ENCODE measurements at regions not wholly inside any gene's neighbourhood (a gene's known extent, or its start where the extent isn't known, plus 50 kb on each side); places are given as distances from the start of the nearest gene placed in this dataset.
"Not testable (repeated sequence)": the region's sequence is repeated elsewhere in the genome, so short reads cannot be mapped to it uniquely, and the experiment has no call there.

GRCh38 chr9:89695441-89695891 lies 90.7 kb downstream of the GADD45G start:
- in situ Hi-C loops (cut with HindIII; ENCODE audit: low sequenced_read_pairs): no loop called here

GRCh38 chr9:89695979-89696378 lies 91.2 kb downstream of the GADD45G start:
- in situ Hi-C loops (cut with HindIII; ENCODE audit: low sequenced_read_pairs): not testable (repeated sequence)

- in situ Hi-C loops (cut with HindIII; ENCODE audit: low sequenced_read_pairs): no loop called here
These were observed 92.0 kb downstream of the GADD45G start for GRCh38 chr9:89696780-89697179.

GRCh38 chr9:89697553-89697952 lies 92.7 kb downstream of the GADD45G start:
- in situ Hi-C loops (cut with HindIII; ENCODE audit: low sequenced_read_pairs): no loop called here

- in situ Hi-C loops (cut with HindIII; ENCODE audit: low sequenced_read_pairs): no loop called here
These were observed 93.7 kb downstream of the GADD45G start for GRCh38 chr9:89698411-89699005.

- in situ Hi-C loops (cut with HindIII; ENCODE audit: low sequenced_read_pairs): no loop called here
These were observed 94.8 kb downstream of the GADD45G start for GRCh38 chr9:89699646-89700045.

- in situ Hi-C loops (cut with HindIII; ENCODE audit: low sequenced_read_pairs): no loop called here
These were observed 96.5 kb downstream of the GADD45G start for GRCh38 chr9:89701221-89701798.

GRCh38 chr9:89702401-89702800 lies 97.6 kb downstream of the GADD45G start:
- in situ Hi-C loops (cut with HindIII; ENCODE audit: low sequenced_read_pairs): no loop called here

- in situ Hi-C loops (cut with HindIII; ENCODE audit: low sequenced_read_pairs): no loop called here
These were observed 100.8 kb downstream of the GADD45G start for GRCh38 chr9:89705651-89706050.

GRCh38 chr9:89706086-89706485 lies 101.3 kb downstream of the GADD45G start:
- in situ Hi-C loops (cut with HindIII; ENCODE audit: low sequenced_read_pairs): no loop called here

- in situ Hi-C loops (cut with HindIII; ENCODE audit: low sequenced_read_pairs): no loop called here
These were observed 101.9 kb downstream of the GADD45G start for GRCh38 chr9:89706731-89707191.

- in situ Hi-C loops (cut with HindIII; ENCODE audit: low sequenced_read_pairs): loop anchor here (5.0 kb wide), 1 partner anchor 102 kb away; no protein-coding TSS in a partner anchor
These were observed 105.9 kb downstream of the GADD45G start for GRCh38 chr9:89710697-89711096.

GRCh38 chr9:89711866-89712265 lies 107.1 kb downstream of the GADD45G start:
- in situ Hi-C loops (cut with HindIII; ENCODE audit: low sequenced_read_pairs): loop anchor here (5.0 kb wide), 1 partner anchor 100 kb away; no protein-coding TSS in a partner anchor

GRCh38 chr9:89712283-89712682 lies 107.5 kb downstream of the GADD45G start:
- in situ Hi-C loops (cut with HindIII; ENCODE audit: low sequenced_read_pairs): loop anchor here (5.0 kb wide), 1 partner anchor 100 kb away; no protein-coding TSS in a partner anchor

GRCh38 chr9:89714321-89714720 lies 109.5 kb downstream of the GADD45G start:
- in situ Hi-C loops (cut with HindIII; ENCODE audit: low sequenced_read_pairs): loop anchor here (5.0 kb wide), 1 partner anchor 98 kb away; no protein-coding TSS in a partner anchor

- in situ Hi-C loops (cut with HindIII; ENCODE audit: low sequenced_read_pairs): no loop called here
These were observed 110.6 kb downstream of the GADD45G start for GRCh38 chr9:89715318-89715858.

- in situ Hi-C loops (cut with HindIII; ENCODE audit: low sequenced_read_pairs): no loop called here
These were observed 111.1 kb downstream of the GADD45G start for GRCh38 chr9:89715881-89716280.

GRCh38 chr9:89716559-89716958 lies 111.7 kb downstream of the GADD45G start:
- in situ Hi-C loops (cut with HindIII; ENCODE audit: low sequenced_read_pairs): no loop called here

- in situ Hi-C loops (cut with HindIII; ENCODE audit: low sequenced_read_pairs): no loop called here
These were observed 113.4 kb downstream of the GADD45G start for GRCh38 chr9:89718176-89718575.

- in situ Hi-C loops (cut with HindIII; ENCODE audit: low sequenced_read_pairs): no loop called here
These were observed 113.8 kb downstream of the GADD45G start for GRCh38 chr9:89718651-89719050.

- in situ Hi-C loops (cut with HindIII; ENCODE audit: low sequenced_read_pairs): no loop called here
These were observed 114.4 kb downstream of the GADD45G start for GRCh38 chr9:89719202-89719601.

GRCh38 chr9:89720696-89721175 lies 115.9 kb downstream of the GADD45G start:
- in situ Hi-C loops (cut with HindIII; ENCODE audit: low sequenced_read_pairs): no loop called here

All from DLD1 (cell line).